GM19099 (cell line): ENCODE measurements at regions not wholly inside any gene's neighbourhood (a gene's known extent, or its start where the extent isn't known, plus 50 kb on each side); places are given as distances from the start of the nearest gene placed in this dataset.

Experiments
- POLR2A ChIP-seq: IDR thresholded peaks from 3 replicates; pipeline ENCODE4 v1.6.1; 2011; ENCODE audit warnings: low read depth; ENCODE audit not compliant: insufficient read length; ENCODE audit errors: extremely low read depth

DNA sequence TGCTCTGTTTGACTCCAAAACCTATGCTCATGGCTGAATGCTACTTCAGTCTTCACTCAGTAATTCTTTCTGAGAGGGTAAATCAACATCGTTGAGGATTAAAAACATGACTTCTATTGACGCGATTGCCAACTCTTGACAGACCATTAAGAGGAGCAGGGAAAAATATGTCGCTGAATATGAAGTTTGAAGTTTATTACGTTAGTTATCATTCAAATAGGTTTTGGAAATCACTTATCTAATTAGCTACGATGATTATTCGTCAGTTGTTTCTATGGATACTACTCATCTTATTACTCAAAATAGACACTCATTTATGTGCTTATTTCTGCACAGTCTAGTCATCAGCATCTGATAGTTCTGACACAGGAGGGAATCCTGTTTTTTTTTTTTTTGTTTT is 279.2 kb upstream of the TBL1XR1 start:
- no peak for TF ChIP-seq POLR2A

DNA sequence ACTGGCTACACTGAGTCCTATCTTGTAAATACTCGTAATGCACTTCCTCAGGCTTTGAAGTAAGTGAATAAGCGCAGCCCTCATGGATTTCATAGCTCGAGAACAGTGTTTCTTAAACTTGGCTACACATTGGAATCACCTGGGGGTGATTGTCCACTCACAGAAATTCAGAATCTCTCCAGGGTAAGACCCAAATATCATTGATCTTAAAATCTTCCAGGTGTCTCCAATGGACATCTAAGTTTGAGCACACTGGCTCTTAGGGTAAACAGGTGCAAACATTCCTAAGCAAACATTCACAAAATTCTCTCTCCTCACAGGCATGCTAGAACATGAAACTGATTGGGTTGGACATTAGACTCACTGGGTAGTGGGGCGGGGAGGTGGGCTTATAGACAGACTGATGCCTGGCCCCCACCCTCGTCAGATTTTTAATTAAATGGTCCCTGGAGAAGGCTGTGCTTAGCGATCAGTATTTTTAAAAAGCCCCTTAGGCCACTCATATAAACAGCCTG is 279.7 kb upstream of the TBL1XR1 start:
- TF ChIP-seq POLR2A: no peak

DNA sequence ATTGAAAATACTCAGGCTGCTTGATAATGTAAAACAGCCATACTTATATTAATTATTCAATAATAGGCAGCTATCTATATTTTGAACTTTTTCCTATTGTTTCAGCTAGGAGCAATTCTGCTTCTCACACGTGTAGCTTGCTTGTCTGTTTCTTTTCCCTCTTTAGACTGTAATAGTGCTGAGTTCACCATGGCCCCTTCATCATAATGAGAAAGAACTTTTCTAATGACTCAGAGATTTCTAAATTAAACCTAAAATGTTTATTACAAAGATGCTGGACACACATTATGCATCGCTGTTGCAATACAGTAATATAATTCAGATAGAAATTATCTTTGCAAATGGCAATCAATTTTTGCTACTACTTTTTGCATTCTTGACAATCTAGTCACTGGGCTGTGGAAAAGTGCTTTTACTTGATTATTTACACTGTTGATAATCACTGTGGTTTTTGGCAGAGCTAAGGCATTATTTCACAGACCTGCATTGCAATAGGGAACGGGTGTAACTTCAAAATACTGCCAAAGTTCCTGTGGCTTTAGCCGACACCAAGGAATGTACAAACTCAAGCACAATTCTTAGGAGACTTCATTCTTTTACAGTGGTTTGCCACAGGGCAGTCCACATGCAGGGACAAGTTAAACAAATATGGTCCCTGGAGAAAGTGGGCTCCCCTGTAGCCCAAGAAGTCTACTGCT is 281.0 kb upstream of the TBL1XR1 start:
- no peak for TF ChIP-seq POLR2A

GRCh38 chr3:177479630-177480029 is 282.3 kb upstream of the TBL1XR1 start:
- no peak for TF ChIP-seq POLR2A

- TF ChIP-seq POLR2A: no peak
Observed at GRCh38 chr3:177481329-177481728, 284.0 kb upstream of the TBL1XR1 start.

GRCh38 chr3:177482048-177482691 is 284.9 kb upstream of the TBL1XR1 start:
- TF ChIP-seq POLR2A: no peak

DNA sequence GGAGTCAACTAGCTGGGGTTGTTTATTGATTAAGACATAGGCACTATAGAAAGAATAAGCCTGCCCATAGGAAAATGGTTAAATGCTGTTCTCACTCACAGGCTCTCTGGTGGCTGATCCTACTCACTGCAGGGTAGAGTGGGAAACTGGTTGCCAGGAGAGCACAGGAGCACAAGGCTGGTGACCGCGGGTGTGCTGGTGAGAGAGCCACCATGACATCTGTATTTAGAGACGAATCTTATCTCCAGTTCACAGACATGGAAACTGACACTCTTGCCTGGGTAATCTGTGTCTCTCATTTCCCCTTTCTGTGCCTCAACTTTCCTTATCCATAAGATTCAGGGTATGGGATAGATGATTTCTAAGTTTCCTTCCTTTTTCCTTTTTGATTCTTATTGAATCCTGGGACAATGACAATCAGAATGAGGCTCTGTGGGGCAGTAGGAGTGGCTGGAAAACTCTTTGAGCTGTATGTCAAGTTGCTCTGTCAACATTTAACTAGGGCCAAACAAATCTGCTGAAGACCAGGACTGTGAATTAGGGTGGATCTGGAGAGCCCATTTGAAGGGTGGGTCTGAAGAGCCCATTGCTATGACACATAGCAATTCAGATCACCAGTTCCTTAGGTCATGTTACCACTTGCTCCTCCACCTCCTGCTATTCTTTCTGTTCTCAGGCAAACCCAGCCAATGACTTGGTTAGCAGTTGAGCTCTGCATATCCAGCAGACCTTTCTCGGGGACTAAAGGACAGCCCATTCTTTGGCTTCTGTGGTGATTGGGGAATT is 286.1 kb upstream of the TBL1XR1 start:
- no peak for TF ChIP-seq POLR2A

- no peak for TF ChIP-seq POLR2A
Observed at GRCh38 chr3:177484206-177484605, 286.9 kb upstream of the TBL1XR1 start.

GRCh38 chr3:177484926-177485325 is 287.6 kb upstream of the TBL1XR1 start:
- TF ChIP-seq POLR2A: no peak

GRCh38 chr3:177487635-177488186 is 290.4 kb upstream of the TBL1XR1 start:
- TF ChIP-seq POLR2A: no peak

- TF ChIP-seq POLR2A: no peak
Observed at GRCh38 chr3:177488740-177489139, 291.5 kb upstream of the TBL1XR1 start.

- TF ChIP-seq POLR2A: no peak
Observed at GRCh38 chr3:177490626-177491025, 293.3 kb upstream of the TBL1XR1 start.

GRCh38 chr3:177491296-177492032 is 294.2 kb upstream of the TBL1XR1 start:
- no peak for TF ChIP-seq POLR2A

DNA sequence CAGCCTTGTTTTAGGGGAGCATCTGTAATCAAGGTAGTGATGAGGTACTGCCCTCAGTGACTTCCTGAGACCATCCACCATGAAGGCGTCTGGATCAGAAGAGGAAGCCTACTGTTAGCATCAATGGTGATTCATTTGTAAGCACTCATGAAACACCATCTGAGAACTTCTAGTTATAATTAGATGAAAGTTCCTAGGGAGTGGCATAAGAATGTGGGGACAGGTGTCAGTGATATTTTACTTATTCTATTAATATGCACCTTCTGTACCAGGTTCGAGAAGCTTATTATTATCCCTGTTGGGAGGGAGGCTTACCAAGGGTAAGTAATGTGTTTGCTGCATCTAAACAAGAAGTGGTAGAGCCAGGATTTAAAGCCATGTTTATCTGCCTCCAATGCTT is 295.8 kb upstream of the TBL1XR1 start:
- no peak for TF ChIP-seq POLR2A

DNA sequence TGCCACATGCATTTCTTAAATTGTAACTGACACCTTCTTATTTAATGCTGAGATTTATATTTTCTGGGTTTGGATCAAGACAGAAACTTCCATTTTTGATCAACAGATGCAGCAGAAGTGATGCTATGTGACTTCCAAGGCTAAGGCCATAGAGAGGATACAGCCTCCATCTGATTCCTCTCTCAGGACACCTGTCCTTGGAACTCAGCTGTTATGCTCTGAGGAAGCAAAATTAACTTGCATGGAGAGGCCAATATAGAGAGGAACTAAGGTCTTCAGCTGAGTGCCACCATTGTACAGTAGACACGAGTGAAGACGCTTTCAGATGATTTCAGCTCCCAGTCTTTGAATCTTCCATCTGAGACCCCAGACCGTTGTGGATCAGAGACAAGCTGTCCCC is 296.9 kb upstream of the TBL1XR1 start:
- no peak for TF ChIP-seq POLR2A
